ENCODE measurements at regions not wholly inside any gene's neighbourhood (a gene's known extent, or its start where the extent isn't known, plus 50 kb on each side); places are given as distances from the start of the nearest gene placed in this dataset.

DNA sequence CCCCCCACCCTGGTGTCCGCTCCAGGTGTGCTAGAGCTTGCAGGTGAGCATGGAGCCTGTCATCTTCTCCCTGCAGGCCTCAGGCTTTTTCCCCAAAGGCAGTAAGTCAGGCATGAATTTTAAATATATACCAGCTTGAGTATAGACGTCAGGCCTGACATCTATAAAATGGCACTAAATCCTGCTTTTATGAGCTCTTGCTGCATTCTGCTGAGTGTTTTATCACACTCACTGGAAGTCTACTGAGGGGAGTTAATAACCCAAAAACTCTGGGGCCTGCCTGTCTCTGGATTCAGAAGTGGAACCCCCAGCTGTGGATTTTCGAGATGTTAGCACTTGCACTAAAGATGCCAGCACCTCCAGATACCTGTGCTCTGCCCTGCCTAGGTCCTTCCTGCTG is 133.4 kb upstream of the TOP1 start:
- Histone ChIP-seq H3K9me3 (ENCODE audit: low read length) (no peaks in the 10 kb centered on the region), H3K79me2 (ENCODE audit: insufficient read depth, low read length) (no peaks in the 10 kb centered on the region), H3K27me3 (ENCODE audit: control insufficient read depth in 1 of 2, insufficient read depth in 2 of 2, low read length in 2 of 2) (peaks cover 3 to 10% of the 10 kb centered on the region in 2 experiments; a peak in 3 of 5 replicates), H3K4me2 (ENCODE audit: low read depth, low read length) (no peak overlapping the region), H3K9ac (ENCODE audit: insufficient read depth, low read depth, low read length) (no peak overlapping the region), H4K20me1 (ENCODE audit: insufficient read depth, low read length) (no peaks in the 10 kb centered on the region), H3K4me3 (replicated peaks in 1 of 3; ENCODE audit: insufficient read depth in 1 of 3, low read depth in 2 of 3, low read length in 3 of 3) (no peak overlapping the region), H3K36me3 (replicated peaks in 1 of 2; ENCODE audit: control insufficient read depth in 1 of 2, insufficient read depth in 2 of 2, low read length in 2 of 2) (no peaks in the 10 kb centered on the region), H3K27ac (ENCODE audit: extremely low read length, insufficient read depth, low read length) (no peak overlapping the region), H2AFZ (ENCODE audit: low read length) (no peak overlapping the region), H3K4me1 (ENCODE audit: insufficient read depth, low read length) (no peaks in the 10 kb centered on the region)
- CTCF ChIA-PET (ENCODE audit: low intra/inter-chr PET ratio, low total read pairs) = no interaction called here
- POLR2A ChIA-PET = no interaction called here
- intact Hi-C loops (cut with micrococcal nuclease; ENCODE audit: unreplicated experiment) = no loop called here
- DNase-seq (ENCODE audit: low spot score) (no peak), FAIRE-seq (no peak), ATAC-seq (no peak)
- no TSS peak for BruUV-seq (replicated peaks)
- in situ Hi-C loops (cut with HindIII; ENCODE audit: extremely low pct_ligation_motif_present, low pct_unique_long_range_greater_than_20kb) = no loop called here
- 18% methylated on average over 3 of the region's 3 CpGs for WGBS (ENCODE audit: low lambda C conversion rate)
- TF ChIP-seq MEIS1 (CRISPR knock-in tag; IDR thresholded peaks at IDR 0.05; ENCODE audit: borderline replicate concordance) (no peak), TEAD2 (CRISPR knock-in tag; IDR thresholded peaks at IDR 0.05) (no peak), GFI1 (CRISPR knock-in tag; IDR thresholded peaks at IDR 0.05; ENCODE audit: borderline replicate concordance) (no peak), TCF12 (IDR thresholded peaks at IDR 0.05) (no peak), TCF12 (CRISPR knock-in tag; IDR thresholded peaks at IDR 0.05) (no peak), POGZ (CRISPR knock-in tag; IDR thresholded peaks at IDR 0.05) (no peak), ZNF207 (IDR thresholded peaks at IDR 0.05; ENCODE audit: borderline replicate concordance) (no peak), ELF4 (CRISPR knock-in tag; IDR thresholded peaks at IDR 0.05; ENCODE audit: borderline replicate concordance) (no peak), JUND (CRISPR knock-in tag; IDR thresholded peaks at IDR 0.05) (no peak), ZNF496 (CRISPR knock-in tag; IDR thresholded peaks at IDR 0.05; ENCODE audit: insufficient replicate concordance) (no peak), ZFY (CRISPR knock-in tag; IDR thresholded peaks at IDR 0.05) (no peak)
- TF ChIP-seq, protein P1, sequence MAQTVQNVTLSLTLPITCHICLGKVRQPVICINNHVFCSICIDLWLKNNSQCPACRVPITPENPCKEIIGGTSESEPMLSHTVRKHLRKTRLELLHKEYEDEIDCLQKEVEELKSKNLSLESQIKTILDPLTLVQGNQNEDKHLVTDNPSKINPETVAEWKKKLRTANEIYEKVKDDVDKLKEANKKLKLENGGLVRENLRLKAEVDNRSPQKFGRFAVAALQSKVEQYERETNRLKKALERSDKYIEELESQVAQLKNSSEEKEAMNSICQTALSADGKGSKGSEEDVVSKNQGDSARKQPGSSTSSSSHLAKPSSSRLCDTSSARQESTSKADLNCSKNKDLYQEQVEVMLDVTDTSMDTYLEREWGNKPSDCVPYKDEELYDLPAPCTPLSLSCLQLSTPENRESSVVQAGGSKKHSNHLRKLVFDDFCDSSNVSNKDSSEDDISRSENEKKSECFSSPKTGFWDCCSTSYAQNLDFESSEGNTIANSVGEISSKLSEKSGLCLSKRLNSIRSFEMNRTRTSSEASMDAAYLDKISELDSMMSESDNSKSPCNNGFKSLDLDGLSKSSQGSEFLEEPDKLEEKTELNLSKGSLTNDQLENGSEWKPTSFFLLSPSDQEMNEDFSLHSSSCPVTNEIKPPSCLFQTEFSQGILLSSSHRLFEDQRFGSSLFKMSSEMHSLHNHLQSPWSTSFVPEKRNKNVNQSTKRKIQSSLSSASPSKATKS (CRISPR knock-in tag; IDR thresholded peaks at IDR 0.05) = no peak
- TF ChIP-seq, protein P2, sequence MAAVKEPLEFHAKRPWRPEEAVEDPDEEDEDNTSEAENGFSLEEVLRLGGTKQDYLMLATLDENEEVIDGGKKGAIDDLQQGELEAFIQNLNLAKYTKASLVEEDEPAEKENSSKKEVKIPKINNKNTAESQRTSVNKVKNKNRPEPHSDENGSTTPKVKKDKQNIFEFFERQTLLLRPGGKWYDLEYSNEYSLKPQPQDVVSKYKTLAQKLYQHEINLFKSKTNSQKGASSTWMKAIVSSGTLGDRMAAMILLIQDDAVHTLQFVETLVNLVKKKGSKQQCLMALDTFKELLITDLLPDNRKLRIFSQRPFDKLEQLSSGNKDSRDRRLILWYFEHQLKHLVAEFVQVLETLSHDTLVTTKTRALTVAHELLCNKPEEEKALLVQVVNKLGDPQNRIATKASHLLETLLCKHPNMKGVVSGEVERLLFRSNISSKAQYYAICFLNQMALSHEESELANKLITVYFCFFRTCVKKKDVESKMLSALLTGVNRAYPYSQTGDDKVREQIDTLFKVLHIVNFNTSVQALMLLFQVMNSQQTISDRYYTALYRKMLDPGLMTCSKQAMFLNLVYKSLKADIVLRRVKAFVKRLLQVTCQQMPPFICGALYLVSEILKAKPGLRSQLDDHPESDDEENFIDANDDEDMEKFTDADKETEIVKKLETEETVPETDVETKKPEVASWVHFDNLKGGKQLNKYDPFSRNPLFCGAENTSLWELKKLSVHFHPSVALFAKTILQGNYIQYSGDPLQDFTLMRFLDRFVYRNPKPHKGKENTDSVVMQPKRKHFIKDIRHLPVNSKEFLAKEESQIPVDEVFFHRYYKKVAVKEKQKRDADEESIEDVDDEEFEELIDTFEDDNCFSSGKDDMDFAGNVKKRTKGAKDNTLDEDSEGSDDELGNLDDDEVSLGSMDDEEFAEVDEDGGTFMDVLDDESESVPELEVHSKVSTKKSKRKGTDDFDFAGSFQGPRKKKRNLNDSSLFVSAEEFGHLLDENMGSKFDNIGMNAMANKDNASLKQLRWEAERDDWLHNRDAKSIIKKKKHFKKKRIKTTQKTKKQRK (IDR thresholded peaks at IDR 0.05; ENCODE audit: low read length) = no peak
- TF ChIP-seq, protein P3, sequence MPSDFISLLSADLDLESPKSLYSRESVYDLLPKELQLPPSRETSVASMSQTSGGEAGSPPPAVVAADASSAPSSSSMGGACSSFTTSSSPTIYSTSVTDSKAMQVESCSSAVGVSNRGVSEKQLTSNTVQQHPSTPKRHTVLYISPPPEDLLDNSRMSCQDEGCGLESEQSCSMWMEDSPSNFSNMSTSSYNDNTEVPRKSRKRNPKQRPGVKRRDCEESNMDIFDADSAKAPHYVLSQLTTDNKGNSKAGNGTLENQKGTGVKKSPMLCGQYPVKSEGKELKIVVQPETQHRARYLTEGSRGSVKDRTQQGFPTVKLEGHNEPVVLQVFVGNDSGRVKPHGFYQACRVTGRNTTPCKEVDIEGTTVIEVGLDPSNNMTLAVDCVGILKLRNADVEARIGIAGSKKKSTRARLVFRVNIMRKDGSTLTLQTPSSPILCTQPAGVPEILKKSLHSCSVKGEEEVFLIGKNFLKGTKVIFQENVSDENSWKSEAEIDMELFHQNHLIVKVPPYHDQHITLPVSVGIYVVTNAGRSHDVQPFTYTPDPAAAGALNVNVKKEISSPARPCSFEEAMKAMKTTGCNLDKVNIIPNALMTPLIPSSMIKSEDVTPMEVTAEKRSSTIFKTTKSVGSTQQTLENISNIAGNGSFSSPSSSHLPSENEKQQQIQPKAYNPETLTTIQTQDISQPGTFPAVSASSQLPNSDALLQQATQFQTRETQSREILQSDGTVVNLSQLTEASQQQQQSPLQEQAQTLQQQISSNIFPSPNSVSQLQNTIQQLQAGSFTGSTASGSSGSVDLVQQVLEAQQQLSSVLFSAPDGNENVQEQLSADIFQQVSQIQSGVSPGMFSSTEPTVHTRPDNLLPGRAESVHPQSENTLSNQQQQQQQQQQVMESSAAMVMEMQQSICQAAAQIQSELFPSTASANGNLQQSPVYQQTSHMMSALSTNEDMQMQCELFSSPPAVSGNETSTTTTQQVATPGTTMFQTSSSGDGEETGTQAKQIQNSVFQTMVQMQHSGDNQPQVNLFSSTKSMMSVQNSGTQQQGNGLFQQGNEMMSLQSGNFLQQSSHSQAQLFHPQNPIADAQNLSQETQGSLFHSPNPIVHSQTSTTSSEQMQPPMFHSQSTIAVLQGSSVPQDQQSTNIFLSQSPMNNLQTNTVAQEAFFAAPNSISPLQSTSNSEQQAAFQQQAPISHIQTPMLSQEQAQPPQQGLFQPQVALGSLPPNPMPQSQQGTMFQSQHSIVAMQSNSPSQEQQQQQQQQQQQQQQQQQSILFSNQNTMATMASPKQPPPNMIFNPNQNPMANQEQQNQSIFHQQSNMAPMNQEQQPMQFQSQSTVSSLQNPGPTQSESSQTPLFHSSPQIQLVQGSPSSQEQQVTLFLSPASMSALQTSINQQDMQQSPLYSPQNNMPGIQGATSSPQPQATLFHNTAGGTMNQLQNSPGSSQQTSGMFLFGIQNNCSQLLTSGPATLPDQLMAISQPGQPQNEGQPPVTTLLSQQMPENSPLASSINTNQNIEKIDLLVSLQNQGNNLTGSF (CRISPR knock-in tag; IDR thresholded peaks at IDR 0.05) = no peak
- TF ChIP-seq, protein P4, sequence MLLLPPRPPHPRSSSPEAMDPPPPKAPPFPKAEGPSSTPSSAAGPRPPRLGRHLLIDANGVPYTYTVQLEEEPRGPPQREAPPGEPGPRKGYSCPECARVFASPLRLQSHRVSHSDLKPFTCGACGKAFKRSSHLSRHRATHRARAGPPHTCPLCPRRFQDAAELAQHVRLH (CRISPR knock-in tag; IDR thresholded peaks at IDR 0.05; ENCODE audit: borderline replicate concordance, low read depth) = no peak
